Parathyroid adenoma (tissue), 2 donors: ENCODE measurements at regions not wholly inside any gene's neighbourhood (a gene's known extent, or its start where the extent isn't known, plus 50 kb on each side); places are given as distances from the start of the nearest gene placed in this dataset.

Experiments used
- H2AFZ ChIP-seq: fragments of 300-600 bp; sonication (generic); one replicate; pipeline ENCODE4 v1.7.0; 2017; ENCODE audit warnings: antibody characterized with exemption, mild to moderate bottlenecking
- H3K27ac ChIP-seq: fragments of 300-600 bp; sonication (generic); one replicate; pipeline ENCODE4 v1.7.0; 2017
- H3K27me3 ChIP-seq: fragments of 300-600 bp; sonication (generic); one replicate; pipeline ENCODE4 v1.7.0; 2017; ENCODE audit warnings: low read length; ENCODE audit not compliant: control insufficient read depth, insufficient read depth
- H3K36me3 ChIP-seq: fragments of 300-600 bp; sonication (generic); one replicate; pipeline ENCODE4 v1.7.0; 2017; ENCODE audit warnings: low read length; ENCODE audit not compliant: control insufficient read depth, insufficient read depth
- H3K4me1 ChIP-seq: fragments of 300-600 bp; sonication (generic); one replicate; pipeline ENCODE4 v1.7.0; 2017; ENCODE audit warnings: control low read depth
- H3K4me2 ChIP-seq: fragments of 300-600 bp; sonication (generic); one replicate; pipeline ENCODE4 v1.7.0; 2017; ENCODE audit warnings: low read length
- H3K4me3 ChIP-seq: fragments of 300-600 bp; sonication (generic); one replicate; pipeline ENCODE4 v1.7.0; 2017; ENCODE audit warnings: low read depth, low read length
- H3K79me2 ChIP-seq: fragments of 300-600 bp; sonication (generic); one replicate; pipeline ENCODE4 v1.7.0; 2017; ENCODE audit warnings: control low read depth
- H3K9ac ChIP-seq: fragments of 300-600 bp; sonication (generic); one replicate; pipeline ENCODE4 v1.7.0; 2017; ENCODE audit warnings: mild to moderate bottlenecking
- H3K9me3 ChIP-seq: fragments of 300-600 bp; sonication (generic); one replicate; pipeline ENCODE4 v1.7.0; 2017; ENCODE audit warnings: low read length; ENCODE audit not compliant: control insufficient read depth
- TF ChIP-seq, protein P1 (sequence below): fragments of 300-600 bp; sonication (generic); IDR thresholded peaks from one replicate; pipeline ENCODE4 v1.7.0; 2017; ENCODE audit warnings: antibody characterized with exemption, mild to moderate bottlenecking
- donor health status: primary hyperparathyroidism.

DNA sequence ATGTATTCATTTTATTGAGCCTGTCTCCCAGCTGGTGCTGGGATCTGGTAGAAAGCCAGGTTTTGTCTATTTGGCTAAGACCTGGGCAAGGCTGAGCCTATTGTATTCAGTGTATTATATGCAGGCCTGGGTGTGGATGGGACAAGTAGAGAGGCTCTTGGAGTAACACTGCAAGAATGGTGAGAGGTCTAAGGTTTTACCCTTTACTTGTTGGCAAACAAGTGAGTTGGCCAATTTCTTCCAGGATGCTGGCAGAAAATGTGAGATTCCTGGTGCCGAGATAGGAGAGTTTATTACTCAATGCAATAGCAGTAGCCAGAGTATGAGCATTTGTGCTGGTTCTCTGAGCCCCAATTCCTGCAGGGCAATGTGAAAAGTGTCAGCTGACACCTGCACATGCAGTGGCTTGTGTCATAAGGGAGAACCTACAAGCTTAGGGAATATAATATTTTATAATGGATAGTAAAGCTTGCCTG lies 141.7 kb upstream of the PRLR start:
- H3K36me3 ChIP-seq, result no peaks in the 10 kb centered on the region
- H3K4me1 ChIP-seq, result no peaks in the 10 kb centered on the region
- no peaks in the 10 kb centered on the region for H3K79me2 ChIP-seq
- H3K9me3 ChIP-seq, result no peaks in the 10 kb centered on the region
- H3K9ac ChIP-seq, result no peak overlapping the region
- no peak overlapping the region for H3K4me2 ChIP-seq
- no peak overlapping the region for H3K4me3 ChIP-seq
- TF ChIP-seq, protein P1, sequence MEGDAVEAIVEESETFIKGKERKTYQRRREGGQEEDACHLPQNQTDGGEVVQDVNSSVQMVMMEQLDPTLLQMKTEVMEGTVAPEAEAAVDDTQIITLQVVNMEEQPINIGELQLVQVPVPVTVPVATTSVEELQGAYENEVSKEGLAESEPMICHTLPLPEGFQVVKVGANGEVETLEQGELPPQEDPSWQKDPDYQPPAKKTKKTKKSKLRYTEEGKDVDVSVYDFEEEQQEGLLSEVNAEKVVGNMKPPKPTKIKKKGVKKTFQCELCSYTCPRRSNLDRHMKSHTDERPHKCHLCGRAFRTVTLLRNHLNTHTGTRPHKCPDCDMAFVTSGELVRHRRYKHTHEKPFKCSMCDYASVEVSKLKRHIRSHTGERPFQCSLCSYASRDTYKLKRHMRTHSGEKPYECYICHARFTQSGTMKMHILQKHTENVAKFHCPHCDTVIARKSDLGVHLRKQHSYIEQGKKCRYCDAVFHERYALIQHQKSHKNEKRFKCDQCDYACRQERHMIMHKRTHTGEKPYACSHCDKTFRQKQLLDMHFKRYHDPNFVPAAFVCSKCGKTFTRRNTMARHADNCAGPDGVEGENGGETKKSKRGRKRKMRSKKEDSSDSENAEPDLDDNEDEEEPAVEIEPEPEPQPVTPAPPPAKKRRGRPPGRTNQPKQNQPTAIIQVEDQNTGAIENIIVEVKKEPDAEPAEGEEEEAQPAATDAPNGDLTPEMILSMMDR, result no peak
- no peak overlapping the region for H3K27ac ChIP-seq
- no peaks in the 10 kb centered on the region for H3K27me3 ChIP-seq
- H2AFZ ChIP-seq, result no peak overlapping the region

GRCh38 chr5:35370871-35371270 lies 140.6 kb upstream of the PRLR start:
- Histone ChIP-seq H3K27me3 (no peaks in the 10 kb centered on the region), H3K79me2 (no peaks in the 10 kb centered on the region), H3K27ac (no peak overlapping the region), H3K4me1 (no peaks in the 10 kb centered on the region), H3K9me3 (no peaks in the 10 kb centered on the region), H2AFZ (no peak overlapping the region), H3K36me3 (no peaks in the 10 kb centered on the region), H3K9ac (no peak overlapping the region), H3K4me2 (no peak overlapping the region), H3K4me3 (no peak overlapping the region)
- TF ChIP-seq, protein P1, result no peak

DNA sequence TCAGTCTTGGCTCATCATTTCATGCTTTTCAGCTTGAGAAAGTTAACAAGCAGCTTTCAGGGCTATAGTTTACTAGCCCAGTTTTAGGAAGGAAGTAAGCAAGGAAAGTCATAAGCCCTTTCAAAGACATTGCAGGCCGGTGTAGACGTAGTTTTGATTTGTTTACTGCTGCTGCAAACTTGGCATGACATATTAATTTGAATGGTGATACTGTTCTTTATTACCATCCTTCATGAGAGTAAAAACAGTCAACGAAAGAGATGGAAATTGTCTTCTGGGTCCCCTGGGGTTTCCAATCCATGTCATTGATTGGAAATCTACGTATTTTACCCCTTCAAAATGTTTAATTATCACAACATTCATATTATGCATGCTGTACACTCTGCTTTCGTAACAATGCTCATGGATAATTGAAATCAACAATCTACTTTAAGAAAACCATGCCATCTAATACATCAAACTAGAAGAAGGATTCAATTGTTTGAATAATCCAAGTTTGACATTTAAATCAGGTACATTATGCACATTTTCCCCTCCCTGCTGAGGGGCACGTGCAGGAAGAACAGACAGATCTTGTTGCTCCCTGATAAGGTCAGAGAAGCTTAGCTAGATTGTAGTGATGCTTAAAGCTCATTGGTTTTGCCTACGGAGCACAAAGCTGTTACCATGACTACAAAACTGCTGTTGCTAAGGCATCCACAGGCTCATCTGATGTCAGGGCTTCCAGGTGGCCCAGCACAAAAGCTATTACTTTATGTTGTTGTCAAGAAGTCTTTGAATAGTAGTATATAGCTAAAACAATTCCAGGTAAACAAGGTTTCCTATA lies 139.9 kb upstream of the PRLR start:
- Histone ChIP-seq H3K9me3 (no peaks in the 10 kb centered on the region), H3K9ac (no peak overlapping the region), H3K79me2 (no peaks in the 10 kb centered on the region), H3K4me2 (no peak overlapping the region), H3K4me3 (no peak overlapping the region), H3K4me1 (no peaks in the 10 kb centered on the region), H3K27me3 (no peaks in the 10 kb centered on the region), H2AFZ (no peak overlapping the region), H3K27ac (no peak overlapping the region), H3K36me3 (no peaks in the 10 kb centered on the region)
- TF ChIP-seq, protein P1, result no peak

DNA sequence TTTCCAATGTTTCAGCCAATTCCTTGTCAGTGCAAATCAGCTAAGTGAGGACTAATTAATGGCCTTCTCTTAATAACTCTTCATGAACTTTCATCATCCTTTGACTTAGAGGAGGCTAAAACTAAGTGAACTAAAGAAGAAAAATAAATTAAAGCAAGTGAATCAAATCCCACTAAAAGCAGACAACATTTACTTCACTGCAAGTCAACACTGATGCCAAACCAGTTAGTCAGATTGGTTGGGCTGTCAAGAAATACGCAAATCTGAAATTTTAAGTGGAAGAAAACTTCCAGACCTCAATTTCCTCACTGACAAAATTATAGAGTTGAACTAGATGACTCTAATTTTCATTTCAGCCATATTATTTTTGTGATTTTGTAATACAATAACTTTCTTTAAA lies 137.2 kb upstream of the PRLR start:
- Histone ChIP-seq H3K4me2 (no peak overlapping the region), H3K4me1 (no peaks in the 10 kb centered on the region), H3K4me3 (no peak overlapping the region), H3K36me3 (no peaks in the 10 kb centered on the region), H3K27ac (no peak overlapping the region), H2AFZ (no peak overlapping the region), H3K27me3 (no peaks in the 10 kb centered on the region), H3K9me3 (no peaks in the 10 kb centered on the region), H3K79me2 (no peaks in the 10 kb centered on the region), H3K9ac (no peak overlapping the region)
- TF ChIP-seq, protein P1, result no peak

GRCh38 chr5:35365758-35366157 lies 135.5 kb upstream of the PRLR start:
- H3K9me3 ChIP-seq, result no peaks in the 10 kb centered on the region
- TF ChIP-seq, protein P1, result no peak
- H3K36me3 ChIP-seq, result no peaks in the 10 kb centered on the region
- no peak overlapping the region for H3K27ac ChIP-seq
- H3K4me1 ChIP-seq, result no peaks in the 10 kb centered on the region
- H3K4me2 ChIP-seq, result no peak overlapping the region
- H3K9ac ChIP-seq, result no peak overlapping the region
- no peak overlapping the region for H3K4me3 ChIP-seq
- no peak overlapping the region for H2AFZ ChIP-seq
- H3K79me2 ChIP-seq, result no peaks in the 10 kb centered on the region
- no peaks in the 10 kb centered on the region for H3K27me3 ChIP-seq
